ENCODE measurements at regions not wholly inside any gene's neighbourhood (a gene's known extent, or its start where the extent isn't known, plus 50 kb on each side); places are given as distances from the start of the nearest gene placed in this dataset.

DNA sequence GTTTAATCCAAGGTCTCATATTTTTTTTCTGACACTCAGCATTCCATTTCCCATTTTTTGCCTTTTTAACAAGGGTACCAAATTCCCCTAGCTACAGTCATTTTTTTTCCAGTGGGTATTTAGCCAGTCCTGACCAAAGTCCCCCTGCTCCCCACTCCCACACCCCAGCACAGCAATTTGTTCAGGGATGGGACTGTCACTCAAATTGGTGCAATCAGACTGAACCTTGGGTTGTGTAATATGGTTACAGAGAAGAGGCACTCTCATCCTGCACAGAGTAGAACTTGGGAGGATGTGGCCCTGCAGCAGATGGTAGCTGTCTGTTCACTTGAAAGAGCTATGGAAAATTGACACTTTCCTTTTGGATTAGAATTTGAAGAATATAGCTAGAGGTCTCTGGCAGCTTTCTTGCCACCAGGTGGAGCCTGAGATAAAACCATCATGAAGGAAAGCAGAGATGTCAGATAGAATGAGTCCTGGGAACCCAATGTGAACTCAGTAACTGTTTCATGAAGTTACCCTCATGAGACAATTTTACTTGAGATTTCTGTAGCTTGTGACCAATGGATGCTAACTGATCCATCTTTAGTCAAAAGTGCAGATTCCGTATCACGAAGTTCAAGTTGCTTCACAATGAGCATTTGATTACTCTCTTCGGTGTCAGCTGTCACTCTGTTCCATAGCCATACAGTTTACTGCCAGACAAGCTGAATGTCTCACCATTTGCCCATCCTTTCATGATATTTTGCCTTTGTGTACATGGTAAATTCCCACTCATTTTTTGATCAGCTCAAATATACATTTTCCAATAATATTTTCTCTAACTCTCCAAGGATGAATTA lies 394.0 kb upstream of the SYT1 start (continued):
- TF ChIP-seq TSHZ2 (CRISPR knock-in tag; IDR thresholded peaks at IDR 0.05), result no peak
- TF ChIP-seq TCF4 (CRISPR knock-in tag; IDR thresholded peaks at IDR 0.05; ENCODE audit: borderline replicate concordance), result no peak
- TF ChIP-seq ZNF70 (CRISPR knock-in tag; IDR thresholded peaks at IDR 0.05), result no peak

DNA sequence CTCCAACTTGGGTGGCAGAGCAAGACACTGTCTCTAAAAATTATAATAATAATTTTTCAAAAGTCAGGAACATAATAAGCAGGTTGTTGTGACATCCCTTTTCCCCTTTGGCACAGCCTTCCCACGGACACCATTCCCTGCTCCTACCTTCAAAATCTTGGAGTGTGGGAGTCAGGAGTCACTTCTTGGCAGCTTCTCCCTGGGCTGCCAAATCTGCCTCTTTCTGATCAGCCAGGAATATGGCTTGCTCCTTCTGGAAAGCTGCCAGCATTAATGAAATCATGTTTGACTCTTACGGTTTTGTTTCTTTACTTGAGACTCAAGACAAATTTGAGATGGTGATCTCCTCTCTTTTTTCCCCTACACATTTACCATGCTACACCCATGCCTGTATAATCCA lies 391.4 kb upstream of the SYT1 start:
- ATAC-seq, result peak; percentile 64
- TF ChIP-seq CSDC2 (CRISPR knock-in tag; IDR thresholded peaks at IDR 0.05), result no peak
- no peak for TF ChIP-seq RARB (CRISPR knock-in tag; IDR thresholded peaks at IDR 0.05)
- no peak for TF ChIP-seq ESRRG (CRISPR knock-in tag; IDR thresholded peaks at IDR 0.05)
- no peak for TF ChIP-seq TSHZ2 (CRISPR knock-in tag; IDR thresholded peaks at IDR 0.05)
- TF ChIP-seq, protein P1, sequence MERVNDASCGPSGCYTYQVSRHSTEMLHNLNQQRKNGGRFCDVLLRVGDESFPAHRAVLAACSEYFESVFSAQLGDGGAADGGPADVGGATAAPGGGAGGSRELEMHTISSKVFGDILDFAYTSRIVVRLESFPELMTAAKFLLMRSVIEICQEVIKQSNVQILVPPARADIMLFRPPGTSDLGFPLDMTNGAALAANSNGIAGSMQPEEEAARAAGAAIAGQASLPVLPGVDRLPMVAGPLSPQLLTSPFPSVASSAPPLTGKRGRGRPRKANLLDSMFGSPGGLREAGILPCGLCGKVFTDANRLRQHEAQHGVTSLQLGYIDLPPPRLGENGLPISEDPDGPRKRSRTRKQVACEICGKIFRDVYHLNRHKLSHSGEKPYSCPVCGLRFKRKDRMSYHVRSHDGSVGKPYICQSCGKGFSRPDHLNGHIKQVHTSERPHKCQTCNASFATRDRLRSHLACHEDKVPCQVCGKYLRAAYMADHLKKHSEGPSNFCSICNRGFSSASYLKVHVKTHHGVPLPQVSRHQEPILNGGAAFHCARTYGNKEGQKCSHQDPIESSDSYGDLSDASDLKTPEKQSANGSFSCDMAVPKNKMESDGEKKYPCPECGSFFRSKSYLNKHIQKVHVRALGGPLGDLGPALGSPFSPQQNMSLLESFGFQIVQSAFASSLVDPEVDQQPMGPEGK (CRISPR knock-in tag; IDR thresholded peaks at IDR 0.05; ENCODE audit: borderline replicate concordance), result no peak
- TF ChIP-seq GLIS3 (CRISPR knock-in tag; IDR thresholded peaks at IDR 0.05), result no peak
- no peak for TF ChIP-seq ZNF8 (CRISPR knock-in tag; IDR thresholded peaks at IDR 0.05)
- no peak for TF ChIP-seq ZNF565 (CRISPR knock-in tag; conservative IDR thresholded peaks at IDR 0.05; ENCODE audit: low read depth)
- no peak for TF ChIP-seq ISL1 (CRISPR knock-in tag; IDR thresholded peaks at IDR 0.05)
- TF ChIP-seq OSR1 (CRISPR knock-in tag; IDR thresholded peaks at IDR 0.05), result no peak
- no peak for TF ChIP-seq POU6F1 (CRISPR knock-in tag; IDR thresholded peaks at IDR 0.05; ENCODE audit: borderline replicate concordance, low read depth)

DNA sequence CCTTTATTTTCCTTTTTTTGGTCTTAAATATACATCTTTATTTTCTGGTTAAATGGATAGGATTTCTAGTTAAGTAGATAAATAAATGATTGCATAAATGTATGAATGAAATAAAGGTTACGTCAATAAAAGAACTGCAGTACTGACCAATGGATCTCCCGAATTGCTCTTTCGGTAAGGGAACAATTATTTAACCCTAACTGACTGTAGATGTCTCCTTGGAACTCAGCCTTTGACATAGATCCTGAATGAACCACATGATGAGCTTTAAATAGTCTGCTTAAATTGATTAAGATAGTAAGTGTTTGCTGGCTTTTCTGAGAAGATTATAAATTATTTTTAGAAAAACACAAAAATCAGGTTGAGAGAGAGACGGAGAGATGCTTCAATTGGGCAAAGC lies 391.0 kb upstream of the SYT1 start:
- ATAC-seq, result no peak
- TF ChIP-seq ZFP3 (CRISPR knock-in tag; IDR thresholded peaks at IDR 0.05) (no peak), CSDC2 (CRISPR knock-in tag; IDR thresholded peaks at IDR 0.05) (no peak), CSRNP3 (CRISPR knock-in tag; IDR thresholded peaks at IDR 0.05) (no peak), ZNF70 (CRISPR knock-in tag; IDR thresholded peaks at IDR 0.05) (no peak), POU6F1 (CRISPR knock-in tag; IDR thresholded peaks at IDR 0.05; ENCODE audit: borderline replicate concordance, low read depth) (no peak), GLIS3 (CRISPR knock-in tag; IDR thresholded peaks at IDR 0.05) (no peak), PPARA (CRISPR knock-in tag; IDR thresholded peaks at IDR 0.05; ENCODE audit: borderline replicate concordance) (no peak)
- TF ChIP-seq, protein P2, sequence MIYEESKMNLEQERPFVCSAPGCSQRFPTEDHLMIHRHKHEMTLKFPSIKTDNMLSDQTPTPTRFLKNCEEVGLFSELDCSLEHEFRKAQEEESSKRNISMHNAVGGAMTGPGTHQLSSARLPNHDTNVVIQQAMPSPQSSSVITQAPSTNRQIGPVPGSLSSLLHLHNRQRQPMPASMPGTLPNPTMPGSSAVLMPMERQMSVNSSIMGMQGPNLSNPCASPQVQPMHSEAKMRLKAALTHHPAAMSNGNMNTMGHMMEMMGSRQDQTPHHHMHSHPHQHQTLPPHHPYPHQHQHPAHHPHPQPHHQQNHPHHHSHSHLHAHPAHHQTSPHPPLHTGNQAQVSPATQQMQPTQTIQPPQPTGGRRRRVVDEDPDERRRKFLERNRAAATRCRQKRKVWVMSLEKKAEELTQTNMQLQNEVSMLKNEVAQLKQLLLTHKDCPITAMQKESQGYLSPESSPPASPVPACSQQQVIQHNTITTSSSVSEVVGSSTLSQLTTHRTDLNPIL (CRISPR knock-in tag; IDR thresholded peaks at IDR 0.05; ENCODE audit: low read depth), result no peak

Data from SK-N-SH treated with all-trans-retinoic acid at 6 μM for 48 hours (cell line).